ENCODE measurements at regions not wholly inside any gene's neighbourhood (a gene's known extent, or its start where the extent isn't known, plus 50 kb on each side); places are given as distances from the start of the nearest gene placed in this dataset.

GRCh38 chr5:38749861-38750260 is 96.0 kb upstream of the OSMR start:
- TF ChIP-seq CTCF (IDR thresholded peaks at IDR 0.05) (no peak), POLR2A (IDR thresholded peaks at IDR 0.05) (no peak)
